ENCODE measurements at regions not wholly inside any gene's neighbourhood (a gene's known extent, or its start where the extent isn't known, plus 50 kb on each side); places are given as distances from the start of the nearest gene placed in this dataset.

- no TSS peak for BruUV-seq (replicated peaks)
- CTCF ChIA-PET, result no interaction called here
- DNase-seq, result no peak
- Mint-ChIP-seq H3K4me3 (ENCODE audit: unreplicated experiment) (no peak overlapping the region), H3K27ac (ENCODE audit: unreplicated experiment) (no peak overlapping the region), H3K36me3 (ENCODE audit: insufficient read depth, unreplicated experiment) (no peaks in the 10 kb centered on the region), H3K27me3 (ENCODE audit: insufficient read depth, unreplicated experiment) (peaks cover 3% of the 10 kb centered on the region), H3K4me1 (ENCODE audit: low read depth, unreplicated experiment) (no peaks in the 10 kb centered on the region), H3K9me3 (ENCODE audit: unreplicated experiment) (no peaks in the 10 kb centered on the region)
- Histone ChIP-seq H3K36me3 (ENCODE audit: control insufficient read depth, insufficient read depth, low read length) (no peaks in the 10 kb centered on the region), H3K4me1 (no peaks in the 10 kb centered on the region), H3K9me3 (no peaks in the 10 kb centered on the region), H3K4me3 (ENCODE audit: low read depth, low read length) (no peak overlapping the region), H3K27me3 (replicated peaks; ENCODE audit: control insufficient read depth, insufficient read depth, low read length) (no peaks in the 10 kb centered on the region)
- intact Hi-C loops (cut with micrococcal nuclease; ENCODE audit: unreplicated experiment), result loop anchor here (10.0 kb wide), 1 partner anchor 295 kb away; no protein-coding TSS in a partner anchor
- POLR2A ChIA-PET, result no interaction called here
- TF ChIP-seq CTCF (IDR thresholded peaks at IDR 0.05; ENCODE audit: insufficient read depth in 1 of 2, low read depth in 1 of 2, low read length in 1 of 2, severe bottlenecking in 1 of 2, unreplicated experiment in 1 of 2), result no peak
Observed at GRCh38 chr3:159139326-159139725, 337.5 kb downstream of the MFSD1 start.

GRCh38 chr3:159144472-159144871, 342.6 kb downstream of the MFSD1 start:
- no TSS peak for BruUV-seq (replicated peaks)
- intact Hi-C loops (cut with micrococcal nuclease; ENCODE audit: unreplicated experiment), result no loop called here
- Mint-ChIP-seq H3K36me3 (ENCODE audit: insufficient read depth, unreplicated experiment) (no peaks in the 10 kb centered on the region), H3K4me1 (ENCODE audit: low read depth, unreplicated experiment) (no peaks in the 10 kb centered on the region), H3K27me3 (ENCODE audit: insufficient read depth, unreplicated experiment) (peaks cover 3% of the 10 kb centered on the region), H3K27ac (ENCODE audit: unreplicated experiment) (no peak overlapping the region), H3K4me3 (ENCODE audit: unreplicated experiment) (no peak overlapping the region), H3K9me3 (ENCODE audit: unreplicated experiment) (no peaks in the 10 kb centered on the region)
- Histone ChIP-seq H3K27me3 (replicated peaks; ENCODE audit: control insufficient read depth, insufficient read depth, low read length) (no peaks in the 10 kb centered on the region), H3K36me3 (ENCODE audit: control insufficient read depth, insufficient read depth, low read length) (no peaks in the 10 kb centered on the region), H3K4me3 (ENCODE audit: low read depth, low read length) (no peak overlapping the region), H3K9me3 (no peaks in the 10 kb centered on the region), H3K4me1 (no peaks in the 10 kb centered on the region)
- DNase-seq, result no peak
- CTCF ChIA-PET, result no interaction called here
- POLR2A ChIA-PET, result no interaction called here
- TF ChIP-seq CTCF (IDR thresholded peaks at IDR 0.05; ENCODE audit: insufficient read depth in 1 of 2, low read depth in 1 of 2, low read length in 1 of 2, severe bottlenecking in 1 of 2, unreplicated experiment in 1 of 2), result no peak

- Mint-ChIP-seq H3K9me3 (ENCODE audit: unreplicated experiment) (no peaks in the 10 kb centered on the region), H3K27ac (ENCODE audit: unreplicated experiment) (no peak overlapping the region), H3K36me3 (ENCODE audit: insufficient read depth, unreplicated experiment) (no peaks in the 10 kb centered on the region), H3K4me1 (ENCODE audit: low read depth, unreplicated experiment) (no peaks in the 10 kb centered on the region), H3K27me3 (ENCODE audit: insufficient read depth, unreplicated experiment) (peaks cover 5% of the 10 kb centered on the region), H3K4me3 (ENCODE audit: unreplicated experiment) (no peak overlapping the region)
- ChIA-PET POLR2A (no interaction called here), CTCF (no interaction called here)
- DNase-seq, result no peak
- Histone ChIP-seq H3K27me3 (replicated peaks; ENCODE audit: control insufficient read depth, insufficient read depth, low read length) (no peaks in the 10 kb centered on the region), H3K36me3 (ENCODE audit: control insufficient read depth, insufficient read depth, low read length) (no peaks in the 10 kb centered on the region), H3K9me3 (no peaks in the 10 kb centered on the region), H3K4me1 (no peaks in the 10 kb centered on the region), H3K4me3 (ENCODE audit: low read depth, low read length) (no peak overlapping the region)
- intact Hi-C loops (cut with micrococcal nuclease; ENCODE audit: unreplicated experiment), result no loop called here
- TF ChIP-seq CTCF (IDR thresholded peaks at IDR 0.05; ENCODE audit: insufficient read depth in 1 of 2, low read depth in 1 of 2, low read length in 1 of 2, severe bottlenecking in 1 of 2, unreplicated experiment in 1 of 2), result no peak
- BruUV-seq (replicated peaks), result no TSS peak
Observed at GRCh38 chr3:159144891-159145290, 343.0 kb downstream of the MFSD1 start.
